GM12891 (cell line): ENCODE measurements at regions not wholly inside any gene's neighbourhood (a gene's known extent, or its start where the extent isn't known, plus 50 kb on each side); places are given as distances from the start of the nearest gene placed in this dataset.

Experiments used
- DNase-seq: peaks from one replicate; pipeline ENCODE4 v3.0.0; 2011; ENCODE audit warnings: low spot score; ENCODE audit not compliant: insufficient read length
- FAIRE-seq: peaks from 2 replicates; lab custom pipeline; 2011; peaks lifted over from hg19 to GRCh38; lab: Jason Lieb, UNC
- PAX5 ChIP-seq: IDR thresholded peaks from 2 replicates; pipeline ENCODE4 v1.6.1; 2011; ENCODE audit warnings: low read length, moderate library complexity, mild to moderate bottlenecking; ENCODE audit not compliant: insufficient read depth, severe bottlenecking
- POLR2A ChIP-seq: IDR thresholded peaks from 2 replicates; pipeline ENCODE4 v1.6.1; 2011; ENCODE audit warnings: low read depth, low read length, control low read depth
- POLR2AphosphoS5 ChIP-seq: IDR thresholded peaks from 2 replicates; pipeline ENCODE4 v1.6.1; 2011; ENCODE audit warnings: low read depth, low read length, control low read depth
- POU2F2 ChIP-seq: IDR thresholded peaks from 2 replicates; pipeline ENCODE4 v1.6.1; 2011; ENCODE audit warnings: low read depth, mild to moderate bottlenecking, control low read depth, low read length, moderate library complexity
- SPI1 ChIP-seq: IDR thresholded peaks from 2 replicates; pipeline ENCODE4 v1.6.1; 2011; ENCODE audit warnings: low read depth, low read length, control low read depth
- TAF1 ChIP-seq: IDR thresholded peaks from 2 replicates; pipeline ENCODE4 v1.6.1; 2011; ENCODE audit warnings: low read depth, low read length, control low read depth

DNA sequence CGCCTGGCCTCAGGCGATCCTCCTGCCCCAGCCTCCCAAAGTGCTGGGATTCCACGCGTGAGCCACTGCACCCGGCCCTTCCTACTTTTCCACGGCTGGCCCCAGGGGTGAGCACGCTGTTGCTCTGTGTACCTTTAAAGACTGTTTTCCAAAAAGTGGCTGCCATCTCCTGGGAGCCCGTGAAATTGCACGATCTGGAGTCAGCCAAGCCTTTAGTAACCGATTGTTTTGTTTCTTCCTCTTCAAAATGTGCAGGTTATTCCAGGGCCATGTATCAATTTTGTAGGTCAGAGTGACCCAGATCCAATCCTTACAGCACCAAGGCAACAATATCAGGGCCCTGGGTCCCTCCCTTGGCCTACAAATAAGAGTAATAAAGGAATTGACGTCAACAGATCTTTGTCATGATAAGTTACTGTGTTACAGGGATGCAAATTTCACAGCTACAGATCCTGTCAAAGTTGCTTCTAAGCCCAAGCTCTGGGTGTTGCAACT is 135.6 kb upstream of the ZNF236 start:
- TF ChIP-seq TAF1 = no peak
- TF ChIP-seq PAX5 = no peak

DNA sequence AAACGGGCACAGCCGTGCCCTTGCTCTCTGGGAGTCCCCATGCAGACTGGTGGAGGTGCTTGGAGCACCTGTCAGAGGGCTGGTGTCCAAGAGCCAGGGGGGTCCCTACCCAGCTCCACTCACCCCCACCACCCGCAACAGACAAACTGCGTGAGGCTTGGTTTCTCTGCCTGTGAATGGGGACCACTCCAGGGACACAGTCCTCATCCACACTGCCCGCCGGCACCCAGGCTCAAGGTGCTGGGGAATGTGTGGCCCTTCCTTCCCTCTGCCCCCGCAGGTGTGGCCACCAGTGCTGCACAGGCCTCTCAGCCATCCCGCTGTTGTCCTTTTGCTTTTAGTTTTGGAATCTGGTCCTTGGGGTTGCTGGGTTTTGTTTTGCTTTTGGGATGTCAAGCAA is 136.5 kb upstream of the ZNF236 start:
- DNase-seq (no peak), FAIRE-seq (no peak)
- TF ChIP-seq POLR2A (no peak), TAF1 (no peak), SPI1 (no peak)

More for the DNA sequence above, 135.6 kb upstream of the ZNF236 start:
- DNase-seq (peak; percentile 60), FAIRE-seq (peak; percentile 84)

DNA sequence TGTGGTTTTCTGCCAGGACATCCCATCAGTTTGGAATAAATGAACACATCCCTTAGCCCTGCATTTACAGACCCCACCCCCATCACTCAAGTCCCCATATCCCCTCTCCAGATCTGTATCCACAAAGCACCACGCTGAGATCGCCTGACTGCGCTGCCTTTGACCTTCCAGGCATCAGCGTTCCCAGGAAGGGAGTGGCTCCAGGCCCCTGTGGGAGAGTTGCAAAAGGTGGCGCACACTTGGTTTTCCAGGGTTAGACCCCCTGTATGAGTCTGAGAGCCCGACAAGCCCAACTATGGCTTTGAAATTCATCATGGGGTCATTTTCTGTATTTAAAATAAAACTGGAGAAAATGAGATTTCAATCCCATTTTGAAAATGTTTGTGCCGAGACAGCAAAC is 137.0 kb upstream of the ZNF236 start:
- TF ChIP-seq POU2F2 = no peak
- no peak for TF ChIP-seq POLR2A
- no peak for TF ChIP-seq SPI1
- no peak for TF ChIP-seq POLR2AphosphoS5
- FAIRE-seq (no peak), DNase-seq (no peak)

DNA sequence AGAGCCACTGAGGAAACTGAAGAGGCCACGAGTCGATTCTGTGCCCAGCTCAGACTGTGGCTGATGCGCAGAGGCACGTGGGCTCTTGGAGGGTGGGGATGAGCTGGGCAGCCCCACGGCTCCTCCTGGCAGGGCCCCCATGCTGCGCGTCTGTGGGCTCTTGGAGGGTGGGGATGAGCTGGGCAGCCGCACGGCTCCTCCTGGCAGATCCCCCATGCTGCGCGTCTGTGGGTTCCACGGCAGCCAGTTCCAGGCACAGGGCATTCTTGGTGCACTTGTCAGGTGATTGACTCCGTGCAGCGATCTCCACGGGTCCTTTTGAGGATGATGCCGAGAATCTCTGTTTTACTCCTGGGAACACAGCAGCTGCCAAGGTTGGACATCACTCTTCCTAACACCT is 138.1 kb upstream of the ZNF236 start:
- TF ChIP-seq POU2F2 (no peak), POLR2A (no peak), SPI1 (no peak), POLR2AphosphoS5 (no peak), PAX5 (no peak), TAF1 (no peak)
- no peak for DNase-seq
- no peak for FAIRE-seq

DNA sequence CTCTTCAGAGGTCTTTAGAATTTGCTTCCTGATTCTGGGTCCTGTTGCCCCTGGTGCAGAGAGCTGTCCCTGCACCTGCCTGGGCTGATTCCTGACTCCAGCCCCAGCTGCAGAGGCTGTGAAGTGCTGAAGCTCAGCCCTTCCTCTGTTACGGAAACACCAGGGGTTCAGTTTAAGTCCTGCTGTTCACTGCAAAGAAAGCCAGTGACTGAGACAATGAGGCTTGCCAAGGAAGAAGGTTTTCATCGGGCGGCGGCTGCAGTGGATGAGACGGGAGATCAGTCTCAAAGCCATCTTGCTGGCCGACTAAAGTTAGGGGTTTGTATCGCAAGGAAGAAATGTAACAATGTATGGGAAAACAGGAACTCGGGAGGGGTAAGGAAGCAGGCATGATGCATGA is 142.4 kb upstream of the ZNF236 start:
- DNase-seq = no peak
- TF ChIP-seq POU2F2 = no peak
- no peak for FAIRE-seq

DNA sequence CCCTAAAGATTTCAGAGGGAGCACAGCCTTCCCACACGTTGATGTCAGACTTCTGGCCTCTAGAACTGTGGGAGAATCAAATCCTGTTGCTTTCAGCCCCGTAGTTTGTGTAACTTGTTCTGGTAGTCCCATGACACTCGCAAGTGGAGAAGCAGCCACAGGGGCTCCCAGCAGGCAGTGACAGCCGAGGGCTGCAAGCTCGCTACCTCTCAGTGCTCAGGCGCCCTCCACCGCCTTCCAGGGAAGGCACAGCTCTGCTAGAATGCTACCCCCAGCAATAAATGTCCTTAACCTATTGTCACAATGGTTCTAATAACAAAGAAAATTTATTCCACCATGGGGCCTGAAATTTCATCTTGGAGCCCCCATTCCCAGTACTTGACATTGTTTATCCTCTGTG is 143.1 kb upstream of the ZNF236 start:
- no peak for TF ChIP-seq PAX5
- no peak for TF ChIP-seq POLR2A
- TF ChIP-seq TAF1 = no peak
- no peak for TF ChIP-seq SPI1
- no peak for TF ChIP-seq POLR2AphosphoS5
- no peak for TF ChIP-seq POU2F2
- DNase-seq (no peak), FAIRE-seq (no peak)

DNA sequence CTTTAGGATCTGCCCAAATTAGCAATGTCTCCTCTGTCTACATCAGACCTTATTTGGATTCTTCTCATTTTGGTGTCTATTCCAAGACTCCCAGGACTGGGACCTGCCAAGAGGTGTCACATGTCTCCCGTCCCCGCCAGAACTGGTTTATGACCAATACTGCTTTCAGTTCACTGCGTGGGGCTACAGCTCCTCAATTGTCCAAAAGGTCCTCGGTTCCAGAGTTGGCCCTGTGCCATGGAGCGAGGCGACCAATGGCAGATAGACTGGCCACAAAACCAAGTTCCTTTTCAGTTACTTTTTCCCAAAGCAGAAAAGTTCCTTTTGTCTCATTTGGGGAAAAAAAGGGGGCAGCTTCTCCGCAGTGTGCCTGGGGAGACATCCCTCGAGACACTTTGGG is 144.1 kb upstream of the ZNF236 start:
- FAIRE-seq (no peak), DNase-seq (no peak)
- TF ChIP-seq POLR2A (no peak), POLR2AphosphoS5 (no peak), SPI1 (no peak), TAF1 (no peak), POU2F2 (no peak), PAX5 (no peak)

DNA sequence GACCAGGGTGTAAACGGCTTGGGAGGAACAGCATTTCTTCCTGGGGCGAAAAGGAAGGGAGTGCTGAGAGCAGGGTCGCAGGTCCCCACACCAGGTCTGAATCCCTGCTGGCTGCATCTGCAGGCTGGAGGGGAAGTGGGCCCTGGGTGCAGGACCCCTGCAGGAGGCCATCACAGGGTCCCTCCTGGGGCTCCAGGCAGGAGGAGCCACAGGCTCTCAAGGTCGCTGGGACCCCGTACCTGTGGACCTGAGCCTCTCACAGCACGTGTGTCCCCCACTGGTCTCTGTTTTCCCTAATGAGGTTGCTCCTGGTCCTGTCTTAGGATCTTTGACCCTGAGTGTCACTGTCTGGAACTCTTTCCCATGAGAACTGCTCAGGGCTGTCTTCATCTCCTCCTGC is 147.8 kb upstream of the ZNF236 start:
- FAIRE-seq (no peak), DNase-seq (no peak)
- no peak for TF ChIP-seq SPI1
- no peak for TF ChIP-seq POLR2AphosphoS5
- TF ChIP-seq TAF1 = no peak
- no peak for TF ChIP-seq POU2F2
- TF ChIP-seq POLR2A = no peak
- no peak for TF ChIP-seq PAX5

DNA sequence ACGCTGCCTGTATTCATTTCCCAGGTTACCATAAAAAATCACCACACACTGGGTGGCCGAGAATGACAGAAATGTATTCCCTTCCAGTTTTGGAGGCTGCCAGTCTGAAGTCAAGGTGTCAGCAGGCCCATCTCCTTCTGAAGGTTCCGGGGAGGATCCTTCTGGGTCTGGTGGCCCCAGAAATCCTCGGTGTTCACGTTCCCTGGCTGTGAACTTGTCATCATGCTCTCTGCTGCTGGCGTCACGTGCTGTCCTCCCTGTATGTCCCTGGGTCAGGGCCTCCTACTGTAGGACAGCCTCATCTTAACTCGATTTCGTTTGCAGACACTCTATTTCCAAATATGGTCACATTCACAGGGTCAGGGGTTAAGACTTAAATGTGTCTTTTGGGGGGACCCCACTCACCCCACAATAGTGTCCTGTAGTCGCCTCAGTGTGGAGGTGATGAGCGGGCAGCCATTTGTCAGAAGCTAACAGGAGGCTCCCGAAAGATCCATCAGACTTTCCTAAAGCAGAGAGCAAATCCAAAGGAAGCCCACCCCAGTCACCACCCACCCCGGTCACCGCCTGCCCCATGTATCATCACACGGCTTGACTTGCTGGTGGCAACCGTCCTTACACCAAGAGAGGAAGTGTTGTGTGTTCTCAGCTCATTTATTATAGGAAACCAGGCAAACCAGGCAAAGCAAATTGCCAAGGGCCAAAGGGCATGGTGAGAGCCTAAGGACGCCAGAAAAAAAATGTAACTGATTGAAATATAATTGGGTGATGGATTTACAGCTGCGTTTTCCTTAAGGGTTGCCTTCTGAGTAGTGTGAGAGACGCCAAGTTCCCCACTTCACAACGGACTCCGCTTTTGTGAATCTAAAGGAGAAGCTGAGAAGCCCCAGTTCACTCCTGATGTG is 148.8 kb upstream of the ZNF236 start:
- DNase-seq (no peak), FAIRE-seq (no peak)
- no peak for TF ChIP-seq SPI1
- no peak for TF ChIP-seq PAX5

DNA sequence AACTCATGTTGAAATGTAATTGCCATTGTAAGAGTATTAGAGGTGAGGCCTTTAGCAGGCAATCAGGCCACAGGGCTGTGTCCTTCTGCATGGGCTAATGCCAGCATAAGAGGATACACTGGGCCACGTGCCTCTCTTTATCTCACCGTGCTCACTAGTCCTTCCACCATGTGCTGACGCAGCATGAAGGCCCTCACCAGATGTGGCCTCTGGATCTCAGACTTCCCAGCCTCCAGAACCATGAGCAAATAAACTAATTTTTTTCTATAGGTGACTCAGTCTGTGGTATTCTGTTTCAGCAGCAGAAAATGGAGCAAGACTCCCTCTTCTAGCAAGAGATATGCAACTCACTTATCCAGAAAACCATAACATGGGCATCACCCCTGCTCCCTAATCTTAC is 149.7 kb upstream of the ZNF236 start:
- DNase-seq (no peak), FAIRE-seq (no peak)
- TF ChIP-seq POLR2A (no peak), POLR2AphosphoS5 (no peak), PAX5 (no peak)

DNA sequence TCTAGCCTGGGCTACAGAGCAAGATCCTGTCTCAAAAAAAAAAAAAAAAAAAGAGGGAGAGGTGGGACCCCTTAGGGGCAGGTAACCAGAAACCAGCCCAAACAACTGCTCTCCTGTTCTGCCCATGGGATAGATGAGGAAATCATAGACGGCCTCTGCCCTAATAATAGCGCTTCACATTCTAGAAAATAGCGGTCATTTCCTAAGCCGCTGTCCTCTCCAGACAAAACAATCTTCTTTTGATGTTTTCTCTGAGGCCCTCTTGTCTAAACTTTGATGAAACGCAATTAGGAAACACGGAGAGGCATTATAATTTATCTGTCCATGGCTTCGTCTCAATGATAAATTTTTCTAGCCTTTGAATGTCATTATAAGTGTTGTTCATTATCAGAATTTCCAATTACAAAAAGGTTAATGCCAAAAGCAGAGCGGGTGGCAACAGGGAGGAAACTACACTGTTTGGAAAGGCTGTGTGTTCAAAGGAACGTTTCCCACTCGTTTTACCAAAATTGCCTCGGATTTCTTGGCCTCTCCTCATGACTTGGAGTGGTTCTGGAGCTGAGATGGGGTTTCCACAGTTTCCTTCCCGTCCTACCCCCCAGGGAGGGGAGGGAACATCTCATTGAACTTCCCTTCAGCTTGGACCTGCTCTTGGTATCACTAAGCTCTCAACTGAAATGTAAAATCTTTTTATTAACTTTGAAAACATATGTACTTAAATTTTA is 151.6 kb upstream of the ZNF236 start:
- TF ChIP-seq POU2F2 (no peak), TAF1 (no peak), POLR2AphosphoS5 (no peak), SPI1 (no peak), POLR2A (no peak), PAX5 (no peak)
- no peak for DNase-seq
- FAIRE-seq = no peak
